ENCODE measurements at regions not wholly inside any gene's neighbourhood (a gene's known extent, or its start where the extent isn't known, plus 50 kb on each side); places are given as distances from the start of the nearest gene placed in this dataset.
A peak's percentile ranks its signal among the peaks of the same experiment; 100 is the strongest.

GRCh38 chr11:19398273-19398672 lies 157.5 kb upstream of the E2F8 start:
- H3K4me3 ChIP-seq, result no peak overlapping the region
- no peaks in the 10 kb centered on the region for H3K4me1 ChIP-seq
- H3K36me3 ChIP-seq, result no peaks in the 10 kb centered on the region
- in situ Hi-C loops (cut with MboI; ENCODE audit: low pct_ligation_motif_present in 1 of 4, low pct_unique_long_range_greater_than_20kb in 1 of 4, low sequenced_read_pairs in 3 of 4) (no loop called here), intact Hi-C loops (cut with DNase I; ENCODE audit: low total_unique reads) (no loop called here)
- no peaks in the 10 kb centered on the region for H3K9me3 ChIP-seq
- TF ChIP-seq POLR2AphosphoS5 (IDR thresholded peaks at IDR 0.05), result no peak
- no peak for TF ChIP-seq POLR2A (IDR thresholded peaks at IDR 0.05)
- TF ChIP-seq, protein P1, sequence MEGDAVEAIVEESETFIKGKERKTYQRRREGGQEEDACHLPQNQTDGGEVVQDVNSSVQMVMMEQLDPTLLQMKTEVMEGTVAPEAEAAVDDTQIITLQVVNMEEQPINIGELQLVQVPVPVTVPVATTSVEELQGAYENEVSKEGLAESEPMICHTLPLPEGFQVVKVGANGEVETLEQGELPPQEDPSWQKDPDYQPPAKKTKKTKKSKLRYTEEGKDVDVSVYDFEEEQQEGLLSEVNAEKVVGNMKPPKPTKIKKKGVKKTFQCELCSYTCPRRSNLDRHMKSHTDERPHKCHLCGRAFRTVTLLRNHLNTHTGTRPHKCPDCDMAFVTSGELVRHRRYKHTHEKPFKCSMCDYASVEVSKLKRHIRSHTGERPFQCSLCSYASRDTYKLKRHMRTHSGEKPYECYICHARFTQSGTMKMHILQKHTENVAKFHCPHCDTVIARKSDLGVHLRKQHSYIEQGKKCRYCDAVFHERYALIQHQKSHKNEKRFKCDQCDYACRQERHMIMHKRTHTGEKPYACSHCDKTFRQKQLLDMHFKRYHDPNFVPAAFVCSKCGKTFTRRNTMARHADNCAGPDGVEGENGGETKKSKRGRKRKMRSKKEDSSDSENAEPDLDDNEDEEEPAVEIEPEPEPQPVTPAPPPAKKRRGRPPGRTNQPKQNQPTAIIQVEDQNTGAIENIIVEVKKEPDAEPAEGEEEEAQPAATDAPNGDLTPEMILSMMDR (IDR thresholded peaks at IDR 0.05), result no peak
- no peak for TF ChIP-seq EP300 (IDR thresholded peaks at IDR 0.05; ENCODE audit: low read depth)
- H3K27me3 ChIP-seq, result no peaks in the 10 kb centered on the region
- 73% methylated on average over 5 of the region's 5 CpGs; no CpG with 5 or more reads in 1 of the 2 donors for WGBS, 2 donors (ENCODE audit: low coverage in 1 of 2)
- no peak for DNase-seq
- peak overlapping the region in 1 of 4 donors; percentile 42 for H3K27ac ChIP-seq

- H3K27me3 ChIP-seq, result no peaks in the 10 kb centered on the region
- H3K9me3 ChIP-seq, result no peaks in the 10 kb centered on the region
- TF ChIP-seq EP300 (IDR thresholded peaks at IDR 0.05; ENCODE audit: low read depth), result no peak
- no peak for TF ChIP-seq POLR2AphosphoS5 (IDR thresholded peaks at IDR 0.05)
- no peak for TF ChIP-seq POLR2A (IDR thresholded peaks at IDR 0.05)
- TF ChIP-seq, protein P1 (IDR thresholded peaks at IDR 0.05), result no peak
- H3K27ac ChIP-seq, result no peak overlapping the region
- no peaks in the 10 kb centered on the region for H3K36me3 ChIP-seq
- in situ Hi-C loops (cut with MboI; ENCODE audit: low pct_ligation_motif_present in 1 of 4, low pct_unique_long_range_greater_than_20kb in 1 of 4, low sequenced_read_pairs in 3 of 4), result no loop called here
- intact Hi-C loops (cut with DNase I; ENCODE audit: low total_unique reads), result no loop called here
- DNase-seq, result no peak
- H3K4me1 ChIP-seq, result no peaks in the 10 kb centered on the region
- no peak overlapping the region for H3K4me3 ChIP-seq
- 65% methylated on average over 3 of the region's 3 CpGs; no CpG with 5 or more reads in 1 of the 2 donors for WGBS, 2 donors (ENCODE audit: low coverage in 1 of 2)
Measured at GRCh38 chr11:19395050-19395449, 154.3 kb upstream of the E2F8 start.

- Histone ChIP-seq H3K4me3 (no peak overlapping the region), H3K36me3 (no peaks in the 10 kb centered on the region), H3K27me3 (no peaks in the 10 kb centered on the region), H3K9me3 (no peaks in the 10 kb centered on the region), H3K27ac (no peak overlapping the region), H3K4me1 (no peaks in the 10 kb centered on the region)
- intact Hi-C loops (cut with DNase I; ENCODE audit: low total_unique reads) (no loop called here), in situ Hi-C loops (cut with MboI; ENCODE audit: low pct_ligation_motif_present in 1 of 4, low pct_unique_long_range_greater_than_20kb in 1 of 4, low sequenced_read_pairs in 3 of 4) (no loop called here)
- no peak for TF ChIP-seq POLR2A (IDR thresholded peaks at IDR 0.05)
- TF ChIP-seq, protein P1 (IDR thresholded peaks at IDR 0.05), result no peak
- TF ChIP-seq POLR2AphosphoS5 (IDR thresholded peaks at IDR 0.05), result no peak
- no peak for TF ChIP-seq EP300 (IDR thresholded peaks at IDR 0.05; ENCODE audit: low read depth)
- WGBS, 2 donors (ENCODE audit: low coverage in 1 of 2), result 73 to 80% methylated on average over 2 to 5 of the region's 5 CpGs
- no peak for DNase-seq
Measured at GRCh38 chr11:19394525-19395016, 153.8 kb upstream of the E2F8 start.

- WGBS, 2 donors (ENCODE audit: low coverage in 1 of 2), result 54 to 83% methylated on average over 1 of the region's 1 CpG
Measured at GRCh38 chr11:19393941-19394340, 153.2 kb upstream of the E2F8 start.

More at GRCh38 chr11:19393941-19394340, 153.2 kb upstream of the E2F8 start:
- Histone ChIP-seq H3K9me3 (no peaks in the 10 kb centered on the region), H3K36me3 (no peaks in the 10 kb centered on the region), H3K27me3 (no peaks in the 10 kb centered on the region), H3K27ac (no peak overlapping the region), H3K4me3 (no peak overlapping the region), H3K4me1 (no peaks in the 10 kb centered on the region)
- intact Hi-C loops (cut with DNase I; ENCODE audit: low total_unique reads) (no loop called here), in situ Hi-C loops (cut with MboI; ENCODE audit: low pct_ligation_motif_present in 1 of 4, low pct_unique_long_range_greater_than_20kb in 1 of 4, low sequenced_read_pairs in 3 of 4) (no loop called here)
- TF ChIP-seq, protein P1 (IDR thresholded peaks at IDR 0.05), result no peak
- TF ChIP-seq POLR2A (IDR thresholded peaks at IDR 0.05) (no peak), EP300 (IDR thresholded peaks at IDR 0.05; ENCODE audit: low read depth) (no peak), POLR2AphosphoS5 (IDR thresholded peaks at IDR 0.05) (no peak)
- no peak for DNase-seq

Measured in transverse colon (tissue), 4 donors.